ENCODE measurements at regions not wholly inside any gene's neighbourhood (a gene's known extent, or its start where the extent isn't known, plus 50 kb on each side); places are given as distances from the start of the nearest gene placed in this dataset.

DNA sequence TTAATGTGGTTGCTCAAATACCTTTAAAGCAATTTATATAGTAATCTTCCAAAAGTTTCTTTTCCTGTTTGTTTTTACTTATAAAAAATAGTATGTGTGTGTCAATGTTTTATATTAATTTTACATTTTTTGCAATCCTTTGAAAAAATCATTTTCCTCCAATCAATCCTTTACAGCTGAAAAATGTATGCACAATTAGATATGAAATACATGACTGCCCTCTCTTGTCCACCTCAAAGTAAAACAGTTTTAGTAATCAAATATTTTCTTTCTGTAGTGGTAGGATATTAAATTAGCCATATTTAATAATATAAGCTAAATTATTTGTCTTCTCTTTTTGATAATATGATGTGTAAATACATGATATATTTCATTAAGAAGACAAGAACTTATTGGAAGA, 269.9 kb downstream of the ADAMTS20 start:
- no peak for DNase-seq (ENCODE audit: low read depth in 1 of 2, low spot score in 1 of 2)
- no peak overlapping the region for H3K4me3 ChIP-seq (replicated peaks; ENCODE audit: insufficient read depth, low read length)
- no peak for TF ChIP-seq SPI1 (IDR thresholded peaks at IDR 0.05; ENCODE audit: borderline replicate concordance, low read depth)
- TF ChIP-seq POLR2AphosphoS5 (IDR thresholded peaks at IDR 0.05; ENCODE audit: low read depth): no peak
- TF ChIP-seq, protein P1, sequence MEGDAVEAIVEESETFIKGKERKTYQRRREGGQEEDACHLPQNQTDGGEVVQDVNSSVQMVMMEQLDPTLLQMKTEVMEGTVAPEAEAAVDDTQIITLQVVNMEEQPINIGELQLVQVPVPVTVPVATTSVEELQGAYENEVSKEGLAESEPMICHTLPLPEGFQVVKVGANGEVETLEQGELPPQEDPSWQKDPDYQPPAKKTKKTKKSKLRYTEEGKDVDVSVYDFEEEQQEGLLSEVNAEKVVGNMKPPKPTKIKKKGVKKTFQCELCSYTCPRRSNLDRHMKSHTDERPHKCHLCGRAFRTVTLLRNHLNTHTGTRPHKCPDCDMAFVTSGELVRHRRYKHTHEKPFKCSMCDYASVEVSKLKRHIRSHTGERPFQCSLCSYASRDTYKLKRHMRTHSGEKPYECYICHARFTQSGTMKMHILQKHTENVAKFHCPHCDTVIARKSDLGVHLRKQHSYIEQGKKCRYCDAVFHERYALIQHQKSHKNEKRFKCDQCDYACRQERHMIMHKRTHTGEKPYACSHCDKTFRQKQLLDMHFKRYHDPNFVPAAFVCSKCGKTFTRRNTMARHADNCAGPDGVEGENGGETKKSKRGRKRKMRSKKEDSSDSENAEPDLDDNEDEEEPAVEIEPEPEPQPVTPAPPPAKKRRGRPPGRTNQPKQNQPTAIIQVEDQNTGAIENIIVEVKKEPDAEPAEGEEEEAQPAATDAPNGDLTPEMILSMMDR (IDR thresholded peaks at IDR 0.05; ENCODE audit: insufficient read depth, low read length): no peak
- no peak for TF ChIP-seq REST (IDR thresholded peaks at IDR 0.05; ENCODE audit: insufficient replicate concordance, low read depth)
- no peak for TF ChIP-seq GABPA (IDR thresholded peaks at IDR 0.05; ENCODE audit: low read depth)
- H3K27me3 ChIP-seq (ENCODE audit: insufficient read depth, poor library complexity, severe bottlenecking): no peaks in the 10 kb centered on the region
- no peak overlapping the region for H3K27ac ChIP-seq (replicated peaks)

GRCh38 chr12:43281563-43281962, 270.4 kb downstream of the ADAMTS20 start:
- Histone ChIP-seq H3K27ac (replicated peaks) (no peak overlapping the region), H3K27me3 (ENCODE audit: insufficient read depth, poor library complexity, severe bottlenecking) (no peaks in the 10 kb centered on the region), H3K4me3 (replicated peaks; ENCODE audit: insufficient read depth, low read length) (no peak overlapping the region)
- DNase-seq (ENCODE audit: low read depth in 1 of 2, low spot score in 1 of 2): no peak
- TF ChIP-seq GABPA (IDR thresholded peaks at IDR 0.05; ENCODE audit: low read depth): no peak
- TF ChIP-seq, protein P1 (IDR thresholded peaks at IDR 0.05; ENCODE audit: insufficient read depth, low read length): no peak
- TF ChIP-seq SPI1 (IDR thresholded peaks at IDR 0.05; ENCODE audit: borderline replicate concordance, low read depth): no peak
- TF ChIP-seq POLR2AphosphoS5 (IDR thresholded peaks at IDR 0.05; ENCODE audit: low read depth): no peak
- TF ChIP-seq REST (IDR thresholded peaks at IDR 0.05; ENCODE audit: insufficient replicate concordance, low read depth): no peak

- no peak overlapping the region for H3K27ac ChIP-seq (replicated peaks)
- H3K4me3 ChIP-seq (replicated peaks; ENCODE audit: insufficient read depth, low read length): no peak overlapping the region
- no peak for DNase-seq (ENCODE audit: low read depth in 1 of 2, low spot score in 1 of 2)
- no peaks in the 10 kb centered on the region for H3K27me3 ChIP-seq (ENCODE audit: insufficient read depth, poor library complexity, severe bottlenecking)
- TF ChIP-seq, protein P1 (IDR thresholded peaks at IDR 0.05; ENCODE audit: insufficient read depth, low read length): no peak
- TF ChIP-seq SPI1 (IDR thresholded peaks at IDR 0.05; ENCODE audit: borderline replicate concordance, low read depth) (no peak), GABPA (IDR thresholded peaks at IDR 0.05; ENCODE audit: low read depth) (no peak), REST (IDR thresholded peaks at IDR 0.05; ENCODE audit: insufficient replicate concordance, low read depth) (no peak), POLR2AphosphoS5 (IDR thresholded peaks at IDR 0.05; ENCODE audit: low read depth) (no peak)
Measured at GRCh38 chr12:43278541-43278832, 273.5 kb downstream of the ADAMTS20 start.

All from HL-60 (cell line).